RPMI7951 (cell line): ENCODE measurements at regions not wholly inside any gene's neighbourhood (a gene's known extent, or its start where the extent isn't known, plus 50 kb on each side); places are given as distances from the start of the nearest gene placed in this dataset.

Source experiments
- DNase-seq: peaks from one replicate; pipeline ENCODE4 v3.0.0-alpha.2; 2012; ENCODE audit warnings: low read depth

GRCh38 chr20:56174416-56174815 is 74.1 kb upstream of the MC3R start:
- no peak for DNase-seq

GRCh38 chr20:56175884-56176283 is 72.6 kb upstream of the MC3R start:
- DNase-seq = no peak

GRCh38 chr20:56178219-56178618 is 70.3 kb upstream of the MC3R start:
- DNase-seq = no peak

- no peak for DNase-seq
These were observed 69.5 kb upstream of the MC3R start for GRCh38 chr20:56179051-56179450.

- DNase-seq = no peak
These were observed 66.9 kb upstream of the MC3R start for GRCh38 chr20:56181583-56181982.

GRCh38 chr20:56187534-56188165 is 60.9 kb upstream of the MC3R start:
- peak; percentile 63 for DNase-seq

- DNase-seq = no peak
These were observed 54.5 kb upstream of the MC3R start for GRCh38 chr20:56194042-56194441.

- no peak for DNase-seq
These were observed 52.6 kb upstream of the MC3R start for GRCh38 chr20:56195946-56196345.
